GM10248 (cell line): ENCODE measurements at regions not wholly inside any gene's neighbourhood (a gene's known extent, or its start where the extent isn't known, plus 50 kb on each side); places are given as distances from the start of the nearest gene placed in this dataset.
"Not testable (repeated sequence)": the region's sequence is repeated elsewhere in the genome, so short reads cannot be mapped to it uniquely, and the experiment has no call there.

Experiments used
- CTCF ChIA-PET: fragments of 300-600 bp; sonication (Branson Sonifier 250); formaldehyde crosslinking; extraction: SDS; loops from one replicate; lab custom pipeline; 2021; ENCODE audit warnings: antibody characterized with exemption; lab: Yijun Ruan, JAX
- POLR2A ChIA-PET: fragments of 350-650 bp; sonication (Branson Sonifier 250); formaldehyde crosslinking; extraction: SDS; loops from one replicate; lab custom pipeline; 2020; ENCODE audit warnings: antibody characterized with exemption; lab: Yijun Ruan, JAX
- DNase-seq: peaks from one replicate; pipeline ENCODE4 v3.0.0; 2012; ENCODE audit errors: extremely low spot score
- CTCF ChIP-seq: IDR thresholded peaks from 2 replicates; pipeline ENCODE4 v1.5.1; 2012; ENCODE audit warnings: mild to moderate bottlenecking, low read depth; ENCODE audit errors: extremely low read depth, missing control alignments, control extremely low read depth

GRCh38 chr14:106044515-106044914, 518.1 kb downstream of the TMEM121 start:
- CTCF ChIA-PET = interaction anchor here (1.2 to 2.2 kb wide), 5 partner anchors 10 to 36 kb away, joined by 4 to 15 read pairs (median 8); no protein-coding TSS in a partner anchor
- POLR2A ChIA-PET = no interaction called here
- peak; percentile 32 for DNase-seq
- TF ChIP-seq CTCF = no peak

GRCh38 chr14:106044949-106045596, 518.7 kb downstream of the TMEM121 start:
- ChIA-PET POLR2A (no interaction called here), CTCF (interaction anchor here (1.2 to 2.2 kb wide), 6 partner anchors 9 to 36 kb away, joined by 3 to 15 read pairs (median 6); no protein-coding TSS in a partner anchor)
- peak; percentile 82 for TF ChIP-seq CTCF
- DNase-seq = peak; percentile 65

GRCh38 chr14:106051796-106052195, 525.4 kb downstream of the TMEM121 start:
- CTCF ChIA-PET = no interaction called here
- TF ChIP-seq CTCF = no peak
- POLR2A ChIA-PET = no interaction called here
- DNase-seq = peak; percentile 21

- TF ChIP-seq CTCF = no peak
- no peak for DNase-seq
- ChIA-PET POLR2A (no interaction called here), CTCF (interaction anchor here (3.1 kb wide), 1 partner anchor 10 kb away, joined by 15 read pairs; no protein-coding TSS in a partner anchor)
These were observed 528.9 kb downstream of the TMEM121 start for GRCh38 chr14:106055289-106055688.

GRCh38 chr14:106058342-106058741, 532.0 kb downstream of the TMEM121 start:
- ChIA-PET CTCF (interaction anchor here (1.0 to 2.0 kb wide), 2 partner anchors 13 to 57 kb away, joined by 3 to 13 read pairs; no protein-coding TSS in a partner anchor), POLR2A (no interaction called here)
- no peak for DNase-seq
- no peak for TF ChIP-seq CTCF

- DNase-seq = no peak
- TF ChIP-seq CTCF = no peak
- ChIA-PET POLR2A (no interaction called here), CTCF (no interaction called here)
These were observed 534.0 kb downstream of the TMEM121 start for GRCh38 chr14:106060276-106060975.

- CTCF ChIA-PET = interaction anchor here (1.0 to 1.9 kb wide), 5 partner anchors 8 to 556 kb away, joined by 3 to 5 read pairs (median 3); no protein-coding TSS in a partner anchor
- DNase-seq = peak; percentile 31
These were observed 535.6 kb downstream of the TMEM121 start for GRCh38 chr14:106061877-106062500.

More at GRCh38 chr14:106061877-106062500, 535.6 kb downstream of the TMEM121 start:
- POLR2A ChIA-PET = not testable (repeated sequence)
